GM18858 (cell line): ENCODE measurements at regions not wholly inside any gene's neighbourhood (a gene's known extent, or its start where the extent isn't known, plus 50 kb on each side); places are given as distances from the start of the nearest gene placed in this dataset.
"Not testable (repeated sequence)": the region's sequence is repeated elsewhere in the genome, so short reads cannot be mapped to it uniquely, and the experiment has no call there.

Source experiments
- ATAC-seq: cut with Tn5 transposase; IDR thresholded peaks from one replicate; pipeline ENCODE4 v1.9.1; 2021; ENCODE audit not compliant: unreplicated experiment

DNA sequence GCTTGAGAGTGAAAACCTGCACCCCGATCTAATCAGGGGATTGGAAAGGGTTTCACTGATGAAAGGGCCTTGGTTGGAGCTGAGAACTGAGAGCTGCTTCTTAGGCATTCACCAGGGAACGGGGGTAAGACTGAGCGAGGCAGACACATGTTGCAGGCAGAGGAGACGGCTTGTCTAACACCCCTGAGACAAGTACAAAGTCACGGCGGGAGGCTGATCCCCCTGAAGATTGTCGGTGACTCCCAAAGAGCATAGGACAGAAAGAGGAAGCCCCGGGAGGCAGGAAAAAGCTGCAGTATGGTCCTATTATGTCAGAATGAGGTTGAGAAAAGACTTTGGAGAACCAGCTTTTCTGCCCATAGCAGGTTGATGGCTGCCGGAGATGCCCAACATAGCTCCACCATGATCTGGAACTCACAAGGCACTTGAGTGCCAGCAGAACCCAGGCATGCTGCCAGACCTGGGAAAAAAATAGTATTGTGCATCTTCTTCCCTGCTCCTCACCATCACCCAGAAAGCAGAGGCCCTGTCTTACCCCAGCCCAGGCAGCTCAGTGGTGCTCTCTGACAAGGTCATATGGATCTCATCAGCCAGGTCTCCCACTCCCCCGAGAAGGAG lies 463.9 kb upstream of the PROX1 start:
- no peak for ATAC-seq

DNA sequence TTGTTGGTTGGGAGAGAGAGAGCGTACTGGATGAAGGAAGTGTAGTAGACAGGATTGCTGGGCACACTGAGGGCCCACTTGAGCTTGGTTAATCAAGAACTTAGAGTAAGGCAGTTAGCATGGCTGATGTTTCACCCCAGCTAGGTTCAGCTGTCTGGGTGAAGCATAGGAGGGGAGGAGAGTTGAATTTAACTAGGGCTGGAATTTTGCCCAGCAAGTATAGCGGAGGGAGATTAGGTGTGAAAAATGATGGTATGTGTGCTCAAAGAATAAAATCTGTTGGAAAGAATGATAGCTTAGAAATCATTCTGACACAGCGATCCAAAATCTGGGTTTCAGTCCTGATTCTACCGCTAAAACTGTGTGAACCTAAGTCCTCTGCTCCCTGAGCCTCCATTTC lies 461.5 kb upstream of the PROX1 start:
- ATAC-seq, result no peak

DNA sequence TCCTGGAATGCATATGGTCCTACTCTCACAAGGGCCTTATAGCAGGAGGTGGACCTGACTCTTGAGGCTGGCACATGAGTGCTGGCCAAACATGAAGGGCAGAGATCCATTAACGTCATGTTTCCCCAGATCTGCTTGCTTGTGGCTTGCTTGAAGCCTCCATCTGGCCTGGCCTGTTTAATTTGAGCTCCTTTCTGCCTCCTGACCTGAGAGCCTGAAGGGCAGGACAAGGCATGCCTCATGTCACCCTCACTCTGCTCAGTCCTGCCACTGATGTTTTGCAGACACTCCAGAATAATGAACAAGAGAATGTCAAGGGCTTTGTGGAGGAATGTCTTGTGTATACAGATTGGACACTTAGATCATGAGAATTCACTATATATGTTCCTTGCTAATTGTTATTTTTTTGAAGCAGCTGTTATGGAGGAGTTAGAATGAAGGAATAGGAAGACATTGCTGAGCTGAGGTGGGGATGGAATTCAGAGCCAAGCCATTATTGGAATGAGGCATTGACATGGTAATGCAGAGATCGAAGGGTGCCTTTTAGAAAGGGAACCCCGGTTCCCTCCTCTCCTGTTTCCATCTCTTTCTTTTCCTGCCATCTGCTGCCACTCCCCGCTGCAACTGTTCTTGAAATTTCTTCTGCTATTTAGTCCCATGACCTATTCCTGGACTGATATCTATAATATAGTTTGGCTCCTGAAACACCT lies 457.0 kb upstream of the PROX1 start:
- no peak for ATAC-seq

DNA sequence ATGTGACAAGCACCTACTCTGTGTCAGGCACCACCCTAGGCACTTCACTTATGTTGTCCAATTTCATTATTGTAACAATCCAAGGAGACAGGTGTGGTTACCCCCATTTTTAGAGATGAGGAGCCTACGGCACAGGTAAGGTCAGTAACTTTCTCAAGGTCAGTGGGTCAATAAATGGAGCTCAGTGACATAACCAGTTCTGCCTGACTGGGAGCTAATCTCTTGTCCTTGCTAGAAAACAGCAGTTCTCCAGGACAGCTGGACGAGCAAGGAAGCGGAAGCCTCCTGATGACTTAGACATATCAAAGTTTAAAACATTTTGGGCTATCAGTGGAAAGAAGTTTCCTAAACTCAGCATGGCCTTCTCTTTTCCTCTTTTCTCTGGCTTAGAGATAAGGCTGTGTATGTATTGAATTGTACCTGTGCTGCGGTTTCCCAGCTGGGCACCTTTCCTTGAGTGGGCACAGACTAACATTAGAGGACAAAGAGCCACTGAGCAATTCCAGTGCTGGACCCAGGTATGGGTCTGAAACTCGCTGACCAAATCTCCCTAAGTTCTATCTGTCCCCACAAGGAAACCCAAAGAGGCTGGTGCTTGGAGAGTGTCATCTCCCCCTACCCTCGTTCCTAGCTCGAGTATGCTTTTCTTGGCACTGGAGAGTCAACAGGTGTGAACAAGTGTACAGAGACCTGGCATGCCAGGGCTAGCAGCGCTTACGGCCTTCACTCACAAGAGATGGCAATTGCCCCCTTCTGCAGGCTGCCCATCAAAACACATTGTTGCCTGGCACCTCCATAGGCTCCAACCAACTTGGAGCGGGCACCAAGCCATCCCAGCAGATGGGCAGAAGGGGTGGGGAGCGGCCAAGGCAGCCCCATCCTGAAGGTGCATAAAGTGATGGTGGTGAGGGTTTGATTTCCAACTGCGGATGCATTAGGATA lies 456.1 kb upstream of the PROX1 start:
- no peak for ATAC-seq

DNA sequence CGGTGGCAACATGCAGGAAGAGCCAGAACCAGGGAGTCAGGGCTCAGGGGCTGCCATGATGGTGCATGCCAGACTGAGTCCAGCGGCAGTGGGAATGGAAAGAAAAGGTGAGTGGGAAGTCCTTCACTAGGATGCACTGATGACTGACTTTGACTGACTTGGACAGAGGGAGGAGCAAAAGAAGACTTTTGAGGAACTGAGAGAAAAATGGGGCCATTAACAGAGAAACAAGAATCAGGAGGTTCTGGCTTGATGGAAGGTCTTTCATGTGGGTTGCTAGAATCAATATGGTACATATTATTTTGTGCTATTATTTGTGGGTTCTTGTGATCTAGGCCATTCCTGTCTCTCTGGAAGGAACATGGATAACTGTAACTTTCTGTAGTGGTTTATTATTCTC lies 454.6 kb upstream of the PROX1 start:
- ATAC-seq, result no peak

DNA sequence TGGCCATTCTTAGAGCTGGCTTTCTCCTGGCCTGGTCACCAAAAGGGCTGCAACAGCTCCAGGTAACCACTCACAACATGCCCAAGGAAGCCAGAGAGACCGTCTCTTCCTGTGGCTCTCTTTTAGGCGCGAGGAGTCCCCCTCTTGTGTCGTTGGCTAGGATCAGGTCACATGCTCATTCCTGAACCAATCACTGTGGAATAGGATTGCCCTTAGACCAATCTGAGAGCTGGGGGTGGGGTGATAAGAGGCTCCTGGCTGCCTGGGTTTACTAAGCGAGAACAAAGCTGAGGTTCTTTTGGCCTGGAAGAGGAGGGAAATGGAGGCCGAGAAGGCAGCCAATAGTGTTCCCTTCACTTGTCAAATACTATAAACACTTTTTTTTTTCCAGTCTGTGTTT lies 452.1 kb upstream of the PROX1 start:
- ATAC-seq, result no peak

DNA sequence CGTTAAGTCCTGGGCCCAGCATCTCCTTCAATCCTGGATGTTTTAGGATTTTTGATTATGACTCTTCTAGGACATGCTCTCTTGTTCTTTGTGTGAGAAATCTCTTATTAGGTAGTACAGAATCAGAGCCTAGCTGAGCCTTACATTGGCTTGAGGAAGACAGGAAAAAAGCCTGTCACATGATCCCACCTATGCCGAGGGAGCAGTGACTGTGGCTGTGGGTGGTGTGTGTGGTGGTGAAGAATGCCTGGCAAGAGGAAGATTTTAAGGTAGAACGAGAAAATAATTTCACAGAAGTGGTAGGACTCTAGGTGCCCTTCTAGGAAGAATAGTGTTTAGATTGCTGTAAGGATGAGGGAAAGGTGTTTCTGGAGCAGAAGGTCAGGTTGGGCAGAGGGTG lies 449.5 kb upstream of the PROX1 start:
- no peak for ATAC-seq

DNA sequence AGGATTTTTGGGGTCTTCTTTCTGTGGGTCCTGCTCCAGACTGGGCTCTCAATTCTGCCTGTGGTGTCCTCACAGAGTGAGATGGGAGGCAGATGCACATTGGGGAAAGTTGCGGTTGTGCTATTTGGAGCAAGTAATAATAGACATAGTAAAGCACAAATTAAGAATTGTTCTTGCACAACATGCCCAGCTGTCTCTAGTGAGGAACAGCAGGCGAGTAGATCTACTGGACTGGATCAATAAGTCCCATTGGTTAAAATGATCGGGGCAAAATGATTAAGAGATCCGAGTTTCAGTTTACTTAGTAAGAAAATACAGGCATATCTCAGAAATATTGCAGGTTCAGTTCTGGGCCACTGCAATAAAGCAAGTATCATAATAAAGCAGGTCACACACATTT lies 448.3 kb upstream of the PROX1 start:
- ATAC-seq, result no peak

DNA sequence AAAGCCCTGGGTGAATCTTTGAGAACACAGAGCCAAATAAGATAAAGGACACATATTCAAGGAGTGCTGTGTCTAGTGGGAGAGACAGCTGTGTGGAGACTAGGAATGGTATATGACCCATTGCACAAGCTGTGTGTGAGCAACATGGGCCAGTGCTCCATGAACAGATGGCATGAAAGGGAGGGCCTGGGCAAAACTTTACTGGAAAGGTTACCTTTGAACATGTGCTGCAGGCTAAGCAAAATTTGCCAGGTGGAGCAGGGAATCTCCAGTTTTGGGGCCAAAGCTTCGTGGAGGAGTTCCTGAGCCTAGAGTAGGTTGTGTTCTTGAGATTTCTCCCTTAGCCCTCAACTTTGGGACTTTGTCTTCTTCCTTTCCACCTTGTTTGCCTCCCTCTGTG lies 446.1 kb upstream of the PROX1 start:
- no peak for ATAC-seq

DNA sequence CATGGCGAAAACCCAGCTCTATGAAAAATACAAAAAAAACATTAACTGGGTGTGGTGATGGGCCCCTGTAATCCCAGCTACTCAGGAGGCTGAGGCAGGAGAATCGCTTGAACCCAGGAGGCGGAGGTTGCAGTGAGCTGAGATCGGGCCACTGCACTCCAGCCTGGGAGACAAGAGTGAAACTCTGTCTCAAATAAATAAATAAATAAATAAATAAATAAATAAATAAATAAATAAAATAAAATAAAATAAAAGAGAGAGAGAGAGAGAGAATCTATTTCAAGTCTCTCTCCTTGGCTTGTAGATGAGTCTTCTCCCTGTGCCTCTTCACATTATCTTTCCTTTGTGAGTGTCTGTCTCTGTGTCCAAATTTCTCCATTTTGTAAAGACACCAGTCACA lies 442.6 kb upstream of the PROX1 start:
- ATAC-seq, result not testable (repeated sequence)

DNA sequence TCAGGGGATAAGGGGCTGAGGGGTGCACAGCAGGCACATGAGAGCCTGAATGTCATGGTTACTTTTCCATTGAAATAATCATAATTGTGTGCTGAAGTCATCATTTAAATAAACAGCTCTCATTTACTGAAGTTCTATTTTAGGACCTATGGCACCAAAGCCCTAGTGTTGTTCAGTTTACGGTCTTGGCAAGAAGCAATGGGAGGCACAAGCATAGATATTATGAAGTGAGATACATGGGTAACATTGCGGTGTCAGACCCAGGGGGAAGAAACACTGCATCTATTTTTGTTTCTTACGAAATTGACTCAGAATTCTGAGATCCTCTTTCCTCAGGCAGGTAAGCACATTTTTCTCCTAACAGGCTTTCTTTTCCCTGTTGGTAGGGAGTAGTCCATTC lies 437.8 kb upstream of the PROX1 start:
- ATAC-seq, result no peak

DNA sequence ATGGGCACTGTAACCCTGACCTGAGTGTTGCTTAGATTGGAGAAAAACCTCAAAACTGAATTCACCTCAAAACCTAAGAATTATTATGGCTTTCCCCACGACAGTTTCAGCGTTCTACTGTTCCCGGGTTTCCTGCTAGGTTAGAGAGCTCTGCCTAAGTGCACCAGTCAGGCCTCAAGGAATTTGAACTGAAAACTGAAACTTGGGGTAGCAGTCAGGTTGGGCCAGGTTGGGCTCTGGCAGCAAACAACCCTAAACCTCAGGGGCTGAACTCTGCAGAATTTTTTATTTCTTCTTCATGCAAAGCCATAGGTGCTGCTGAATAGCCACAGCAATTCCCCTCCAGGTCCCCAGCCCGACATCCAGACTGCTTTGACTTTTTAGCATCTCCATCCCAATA lies 437.0 kb upstream of the PROX1 start:
- no peak for ATAC-seq

DNA sequence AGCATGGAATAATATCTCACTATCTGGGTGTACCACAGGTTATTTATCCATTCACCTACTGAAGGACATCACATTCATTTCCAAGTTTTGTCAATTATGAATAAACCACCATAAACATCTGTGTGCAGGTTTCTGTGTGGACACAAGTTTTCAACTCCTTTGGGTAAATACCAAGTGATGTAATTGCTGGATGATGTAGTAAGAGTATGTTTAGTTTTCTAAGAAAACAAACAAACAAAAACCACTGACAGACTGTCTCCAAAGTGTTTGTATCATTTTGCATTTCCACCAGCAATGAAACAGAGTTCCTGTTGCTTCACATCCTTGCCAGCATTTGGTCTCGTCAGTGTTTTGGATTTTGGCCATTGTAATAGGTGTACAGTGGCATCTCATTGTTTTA lies 435.7 kb upstream of the PROX1 start:
- no peak for ATAC-seq

DNA sequence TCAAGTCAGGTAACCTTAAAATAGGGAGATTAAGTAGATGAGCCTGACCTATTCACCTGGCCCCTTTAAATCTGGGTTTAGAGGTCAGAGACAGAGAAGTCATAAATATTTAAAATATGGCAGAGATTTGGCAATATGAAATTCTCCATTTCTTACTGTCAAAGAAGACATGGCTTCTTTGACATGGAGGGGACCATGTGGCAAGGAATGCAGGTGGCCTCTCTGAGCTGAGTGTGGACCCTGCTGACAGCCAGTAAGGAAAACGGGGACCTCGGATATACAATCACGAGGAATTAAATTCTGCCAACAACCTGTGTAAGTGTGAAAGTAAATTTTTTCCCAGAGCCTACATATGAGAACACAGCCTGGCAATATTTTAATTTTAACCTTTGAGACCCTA lies 427.5 kb upstream of the PROX1 start:
- no peak for ATAC-seq

DNA sequence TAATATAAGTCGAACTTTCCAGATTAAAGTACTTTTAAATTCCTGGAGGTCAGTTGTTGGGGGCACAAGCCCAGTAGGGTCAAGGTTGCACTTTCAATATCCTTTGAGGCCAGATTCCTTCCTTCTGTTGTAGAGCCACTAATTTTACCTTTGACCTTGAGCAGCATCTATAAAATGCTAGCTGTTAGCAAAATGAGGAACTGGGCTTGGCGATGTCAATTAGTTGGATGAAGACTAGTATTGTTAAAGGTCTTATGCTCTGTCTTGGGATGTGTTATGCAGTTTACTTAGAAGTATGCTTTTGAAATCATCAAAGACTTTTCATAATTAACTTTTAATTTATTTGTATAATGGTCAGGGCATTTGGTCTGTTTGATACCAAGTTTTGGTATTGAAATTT lies 425.9 kb upstream of the PROX1 start:
- no peak for ATAC-seq

DNA sequence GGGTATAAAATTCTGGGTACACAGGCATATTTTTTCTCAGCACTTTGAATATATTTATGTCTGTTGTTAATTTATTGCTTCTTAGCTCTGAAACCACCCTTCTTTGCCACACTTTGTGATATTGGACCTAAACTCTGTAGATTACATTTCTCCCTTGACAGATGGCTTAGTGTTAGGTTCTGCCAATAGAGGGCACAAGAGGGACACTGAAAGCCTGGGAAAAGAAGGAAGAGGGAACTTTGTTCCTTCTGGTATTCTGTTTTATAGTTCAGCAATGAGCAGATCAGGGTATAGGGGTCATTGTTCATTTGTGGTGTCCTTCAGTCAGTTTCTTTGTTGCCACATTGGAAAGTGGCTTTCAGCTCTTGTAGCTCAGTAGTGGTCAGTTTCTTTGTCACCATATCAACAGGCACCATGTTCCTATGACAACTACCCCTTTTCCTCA lies 423.5 kb upstream of the PROX1 start:
- ATAC-seq, result no peak

DNA sequence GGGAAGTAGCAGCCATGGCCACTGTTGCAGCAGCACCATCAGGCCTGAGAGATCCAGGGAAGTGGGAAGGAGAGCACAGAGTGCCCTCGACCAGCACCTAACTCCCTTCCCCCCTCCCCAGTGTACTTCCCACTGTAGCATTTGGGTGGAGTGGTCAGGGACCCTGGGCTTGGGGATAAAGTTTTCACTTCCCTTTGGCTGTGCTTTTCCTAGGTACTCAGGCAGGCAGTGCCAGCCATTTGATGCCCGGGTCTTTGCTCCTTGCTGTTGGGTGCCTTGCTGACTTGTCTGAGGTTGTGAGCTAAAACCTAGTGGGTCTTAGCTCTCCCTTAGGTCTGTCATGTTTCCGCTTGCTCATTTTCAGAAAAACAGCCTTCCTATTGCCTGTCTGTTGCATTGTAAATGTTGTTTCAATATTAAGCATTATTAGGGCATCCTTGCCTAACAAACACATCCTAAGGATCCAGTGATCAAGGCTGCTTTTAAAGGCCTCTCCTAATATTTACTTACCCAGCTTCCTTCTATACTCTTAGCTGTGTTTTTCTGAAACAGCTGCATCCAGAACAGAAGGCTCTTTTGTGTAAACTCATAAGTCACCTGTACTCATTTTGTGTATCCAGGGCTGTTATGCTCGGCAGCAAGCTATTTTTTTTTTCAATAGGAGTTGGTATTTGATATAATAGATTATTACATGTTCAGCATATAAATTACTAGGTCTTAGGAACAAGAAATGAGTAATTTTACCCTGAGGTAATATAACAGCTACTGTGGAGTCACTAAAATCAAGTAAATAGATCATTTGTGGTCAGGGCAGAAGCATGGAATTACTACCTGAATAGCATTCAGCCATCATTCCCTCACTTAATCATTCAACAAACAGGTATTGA lies 418.6 kb upstream of the PROX1 start:
- ATAC-seq, result no peak

DNA sequence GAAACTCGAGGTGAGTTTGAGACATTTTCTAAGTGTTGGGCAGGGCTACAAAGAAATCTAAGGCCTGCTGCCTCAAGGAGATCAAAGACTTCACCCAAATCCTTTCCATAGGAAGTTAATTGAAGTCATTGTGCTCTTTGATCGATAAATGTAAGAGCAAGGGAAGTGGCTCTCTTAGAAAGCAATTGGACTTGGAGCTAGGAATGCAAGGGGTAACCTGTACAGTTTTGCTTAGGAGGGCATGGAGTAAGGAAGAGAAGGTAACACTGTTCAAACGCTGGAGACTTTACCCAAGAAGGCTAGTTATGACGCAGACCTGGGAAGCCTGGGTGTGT lies 418.0 kb upstream of the PROX1 start:
- ATAC-seq, result no peak

DNA sequence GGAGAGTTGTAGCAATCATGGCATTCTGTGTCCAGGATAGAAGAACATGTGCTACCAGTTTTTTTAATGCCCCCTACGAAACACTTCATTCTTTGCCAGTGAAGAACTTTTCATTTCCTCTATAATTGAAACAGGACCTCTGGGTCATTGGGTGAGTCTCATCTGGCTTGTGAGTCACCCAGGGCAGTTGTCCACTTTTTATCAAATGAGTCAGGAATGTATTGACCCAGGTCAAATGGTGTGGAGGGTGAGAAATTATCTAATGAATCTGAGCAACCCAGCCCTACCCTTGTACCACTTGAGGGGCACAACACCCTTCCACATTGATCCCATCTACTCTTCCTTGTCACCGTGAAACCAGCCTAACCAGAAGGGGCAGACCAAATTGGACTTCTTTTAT lies 417.3 kb upstream of the PROX1 start:
- ATAC-seq, result no peak

DNA sequence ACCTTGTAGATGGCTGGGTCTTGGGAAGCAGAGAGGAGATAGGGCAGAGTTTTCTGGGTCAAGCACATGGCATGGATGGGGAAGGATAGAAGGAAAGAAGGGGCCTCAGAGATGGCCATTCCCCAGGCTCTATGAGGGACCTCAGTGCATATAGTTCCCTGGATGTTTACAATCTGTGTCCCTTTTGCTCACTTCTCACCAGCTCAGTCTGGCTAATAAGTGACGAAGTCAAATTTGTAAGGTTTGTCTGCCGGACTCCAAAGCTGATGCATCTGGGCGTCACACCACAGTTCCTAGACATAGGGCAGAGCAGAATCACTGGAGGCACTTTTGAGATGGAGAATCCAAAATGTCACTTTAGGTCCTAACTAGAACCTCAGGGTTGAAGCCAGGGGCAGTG lies 416.4 kb upstream of the PROX1 start:
- ATAC-seq, result no peak

DNA sequence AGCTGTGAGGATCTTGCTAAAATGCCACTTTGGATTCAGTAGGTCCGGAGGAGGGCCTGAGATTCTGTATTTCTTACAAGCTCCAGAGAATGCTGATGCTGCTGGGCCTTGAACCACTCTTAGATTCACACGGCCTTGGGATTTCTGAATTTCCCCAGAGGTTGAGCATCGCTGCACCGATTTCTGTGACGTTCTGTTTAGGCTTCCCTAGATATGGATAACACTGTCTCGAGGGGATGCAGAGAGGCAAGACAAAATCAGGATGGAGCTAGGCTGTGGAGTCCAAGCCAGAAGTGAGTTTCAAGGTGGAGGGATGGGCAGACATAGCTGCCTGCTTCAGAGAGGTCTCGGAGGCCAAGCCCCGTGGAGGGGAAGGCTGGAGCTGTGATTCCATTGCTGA lies 415.9 kb upstream of the PROX1 start:
- no peak for ATAC-seq
